Neural cell (in vitro differentiated cells): ENCODE measurements at regions not wholly inside any gene's neighbourhood (a gene's known extent, or its start where the extent isn't known, plus 50 kb on each side); places are given as distances from the start of the nearest gene placed in this dataset.

Source experiments
- H2AFZ ChIP-seq: fragments of 200-600, 300-800 bp; sonication (generic), shearing (Covaris generic); 2 replicates; pipeline ENCODE4 v1.6.0; 2014; ENCODE audit warnings: low read depth, mild to moderate bottlenecking, antibody characterized with exemption, low read length, moderate library complexity
- H3F3A ChIP-seq: fragments of 200-600 bp; shearing (Covaris generic); 2 replicates; pipeline ENCODE4 v1.6.1; 2016; ENCODE audit warnings: mild to moderate bottlenecking, moderate library complexity, mixed read lengths, antibody characterized with exemption, low read length; ENCODE audit not compliant: insufficient read depth, poor library complexity, severe bottlenecking
- H3K27ac ChIP-seq: fragments of 200-600, 300-800 bp; sonication (generic), shearing (Covaris generic); 2 replicates; pipeline ENCODE4 v1.5.1; 2014; ENCODE audit warnings: mild to moderate bottlenecking, low read length, moderate library complexity
- H3K27me3 ChIP-seq: fragments of 300-800, 200-600 bp; sonication (generic), shearing (Covaris generic); 2 replicates; pipeline ENCODE4 v1.6.0; 2014; ENCODE audit warnings: mild to moderate bottlenecking, low read depth, low read length, moderate library complexity; ENCODE audit not compliant: insufficient read depth
- H3K36me3 ChIP-seq: fragments of 300-800, 200-600 bp; sonication (generic), shearing (Covaris generic); 2 replicates; pipeline ENCODE4 v1.5.1; 2014; ENCODE audit warnings: mild to moderate bottlenecking, antibody characterized with exemption, low read length, moderate library complexity; ENCODE audit not compliant: insufficient read depth
- H3K4me2 ChIP-seq: fragments of 300-800, 200-600 bp; sonication (generic), shearing (Covaris generic); 2 replicates; pipeline ENCODE4 v1.6.0; 2014; ENCODE audit warnings: mild to moderate bottlenecking, low read length
- H3K4me3 ChIP-seq: fragments of 300-800, 200-600 bp; sonication (generic), shearing (Covaris generic); 2 replicates; pipeline ENCODE4 v1.5.1; 2014; ENCODE audit warnings: mild to moderate bottlenecking, low read length, moderate library complexity
- H3K79me2 ChIP-seq: fragments of 200-600 bp; shearing (Covaris generic); replicated peaks from 2 replicates; pipeline ENCODE4 v1.6.0; 2014; ENCODE audit warnings: mild to moderate bottlenecking, low read length, moderate library complexity; ENCODE audit not compliant: insufficient read depth
- H3K9ac ChIP-seq: fragments of 300-800, 200-600 bp; sonication (generic), shearing (Covaris generic); 2 replicates; pipeline ENCODE4 v1.6.1; 2016; ENCODE audit warnings: mild to moderate bottlenecking, low read length, mixed read lengths
- H3K9me2 ChIP-seq: fragments of 200-600 bp; shearing (Covaris generic); 2 replicates; pipeline ENCODE4 v1.6.1; 2016; ENCODE audit warnings: mild to moderate bottlenecking, low read length, mixed read lengths; ENCODE audit not compliant: insufficient read depth
- H3K9me3 ChIP-seq: fragments of 200-600, 300-800 bp; sonication (generic), shearing (Covaris generic); 2 replicates; pipeline ENCODE4 v1.6.1; 2016; ENCODE audit warnings: mild to moderate bottlenecking, mixed run types, low read length, moderate library complexity, mixed read lengths
- H4K20me1 ChIP-seq: fragments of 200-600 bp; shearing (Covaris generic); 2 replicates; pipeline ENCODE4 v1.6.1; 2016; ENCODE audit warnings: mild to moderate bottlenecking, mixed run types; ENCODE audit not compliant: insufficient read depth
- EP300 ChIP-seq: fragments of 450-650 bp; conservative IDR thresholded peaks from 2 replicates; pipeline ENCODE4 v1.6.1; 2014; ENCODE audit warnings: antibody characterized with exemption, mild to moderate bottlenecking, moderate library complexity; ENCODE audit not compliant: poor library complexity, severe bottlenecking
- EZH2 ChIP-seq: fragments of 200-600, 300-800 bp; shearing (Covaris generic), sonication (generic); IDR thresholded peaks from 2 replicates; pipeline ENCODE4 v1.6.1; 2014; ENCODE audit warnings: antibody characterized with exemption, low read length, borderline replicate concordance, mild to moderate bottlenecking; ENCODE audit not compliant: insufficient read depth, poor library complexity, severe bottlenecking
- MXI1 ChIP-seq: fragments of 450-650 bp; conservative IDR thresholded peaks from 2 replicates; pipeline ENCODE4 v1.6.1; 2014; ENCODE audit warnings: antibody characterized with exemption, mild to moderate bottlenecking; ENCODE audit not compliant: poor library complexity, severe bottlenecking
- POLR2AphosphoS5 ChIP-seq: IDR thresholded peaks from 2 replicates; pipeline ENCODE4 v1.6.1; 2012
- RAD21 ChIP-seq: fragments of 450-650 bp; conservative IDR thresholded peaks from 2 replicates; pipeline ENCODE4 v1.6.1; 2014; ENCODE audit warnings: antibody characterized with exemption, mild to moderate bottlenecking, moderate library complexity
- SMC3 ChIP-seq: fragments of 450-650 bp; conservative IDR thresholded peaks from 2 replicates; pipeline ENCODE4 v1.6.1; 2014; ENCODE audit warnings: antibody characterized with exemption, mild to moderate bottlenecking, moderate library complexity; ENCODE audit not compliant: poor library complexity
- TAF1 ChIP-seq: IDR thresholded peaks from 2 replicates; pipeline ENCODE4 v1.6.1; 2012; ENCODE audit warnings: low read depth
- TF ChIP-seq, protein P1 (sequence below): fragments of 450-650 bp; IDR thresholded peaks from 2 replicates; pipeline ENCODE4 v1.5.1; 2014; ENCODE audit warnings: antibody characterized with exemption, mild to moderate bottlenecking, moderate library complexity; ENCODE audit not compliant: poor library complexity, severe bottlenecking
- TF ChIP-seq, protein P2 (sequence below): IDR thresholded peaks from 2 replicates; pipeline ENCODE4 v1.6.1; 2012; ENCODE audit warnings: borderline replicate concordance

DNA sequence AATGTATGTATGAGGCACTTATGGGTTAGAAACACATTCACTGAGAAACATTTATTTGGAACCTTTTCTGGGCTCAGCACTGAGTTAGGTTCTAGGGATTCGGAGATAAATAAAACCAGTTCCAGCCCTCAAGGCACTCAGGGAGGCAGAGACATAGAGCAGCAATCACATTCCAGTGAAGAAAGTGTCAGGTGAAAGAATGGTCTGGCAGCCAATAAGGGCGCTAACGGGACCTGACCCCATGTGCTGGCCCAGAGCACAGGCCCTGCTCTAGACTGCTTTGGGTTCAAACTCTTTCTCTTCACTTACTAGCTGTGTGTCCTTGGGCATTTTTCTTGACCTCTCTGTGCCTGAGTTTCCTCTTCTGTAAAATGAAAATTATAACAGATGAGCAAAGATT, 146.0 kb upstream of the SYT13 start:
- Histone ChIP-seq H3K27me3 (no peaks in the 10 kb centered on the region), H2AFZ (no peak overlapping the region), H3K79me2 (no peaks in the 10 kb centered on the region), H3K9ac (no peak overlapping the region), H3F3A (no peaks in the 10 kb centered on the region), H3K27ac (no peak overlapping the region), H3K9me2 (no peaks in the 10 kb centered on the region), H3K9me3 (no peaks in the 10 kb centered on the region), H3K36me3 (no peaks in the 10 kb centered on the region), H3K4me3 (no peak overlapping the region), H3K4me2 (no peak overlapping the region), H4K20me1 (no peaks in the 10 kb centered on the region)
- TF ChIP-seq, protein P1, sequence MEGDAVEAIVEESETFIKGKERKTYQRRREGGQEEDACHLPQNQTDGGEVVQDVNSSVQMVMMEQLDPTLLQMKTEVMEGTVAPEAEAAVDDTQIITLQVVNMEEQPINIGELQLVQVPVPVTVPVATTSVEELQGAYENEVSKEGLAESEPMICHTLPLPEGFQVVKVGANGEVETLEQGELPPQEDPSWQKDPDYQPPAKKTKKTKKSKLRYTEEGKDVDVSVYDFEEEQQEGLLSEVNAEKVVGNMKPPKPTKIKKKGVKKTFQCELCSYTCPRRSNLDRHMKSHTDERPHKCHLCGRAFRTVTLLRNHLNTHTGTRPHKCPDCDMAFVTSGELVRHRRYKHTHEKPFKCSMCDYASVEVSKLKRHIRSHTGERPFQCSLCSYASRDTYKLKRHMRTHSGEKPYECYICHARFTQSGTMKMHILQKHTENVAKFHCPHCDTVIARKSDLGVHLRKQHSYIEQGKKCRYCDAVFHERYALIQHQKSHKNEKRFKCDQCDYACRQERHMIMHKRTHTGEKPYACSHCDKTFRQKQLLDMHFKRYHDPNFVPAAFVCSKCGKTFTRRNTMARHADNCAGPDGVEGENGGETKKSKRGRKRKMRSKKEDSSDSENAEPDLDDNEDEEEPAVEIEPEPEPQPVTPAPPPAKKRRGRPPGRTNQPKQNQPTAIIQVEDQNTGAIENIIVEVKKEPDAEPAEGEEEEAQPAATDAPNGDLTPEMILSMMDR = no peak
- TF ChIP-seq, protein P2, sequence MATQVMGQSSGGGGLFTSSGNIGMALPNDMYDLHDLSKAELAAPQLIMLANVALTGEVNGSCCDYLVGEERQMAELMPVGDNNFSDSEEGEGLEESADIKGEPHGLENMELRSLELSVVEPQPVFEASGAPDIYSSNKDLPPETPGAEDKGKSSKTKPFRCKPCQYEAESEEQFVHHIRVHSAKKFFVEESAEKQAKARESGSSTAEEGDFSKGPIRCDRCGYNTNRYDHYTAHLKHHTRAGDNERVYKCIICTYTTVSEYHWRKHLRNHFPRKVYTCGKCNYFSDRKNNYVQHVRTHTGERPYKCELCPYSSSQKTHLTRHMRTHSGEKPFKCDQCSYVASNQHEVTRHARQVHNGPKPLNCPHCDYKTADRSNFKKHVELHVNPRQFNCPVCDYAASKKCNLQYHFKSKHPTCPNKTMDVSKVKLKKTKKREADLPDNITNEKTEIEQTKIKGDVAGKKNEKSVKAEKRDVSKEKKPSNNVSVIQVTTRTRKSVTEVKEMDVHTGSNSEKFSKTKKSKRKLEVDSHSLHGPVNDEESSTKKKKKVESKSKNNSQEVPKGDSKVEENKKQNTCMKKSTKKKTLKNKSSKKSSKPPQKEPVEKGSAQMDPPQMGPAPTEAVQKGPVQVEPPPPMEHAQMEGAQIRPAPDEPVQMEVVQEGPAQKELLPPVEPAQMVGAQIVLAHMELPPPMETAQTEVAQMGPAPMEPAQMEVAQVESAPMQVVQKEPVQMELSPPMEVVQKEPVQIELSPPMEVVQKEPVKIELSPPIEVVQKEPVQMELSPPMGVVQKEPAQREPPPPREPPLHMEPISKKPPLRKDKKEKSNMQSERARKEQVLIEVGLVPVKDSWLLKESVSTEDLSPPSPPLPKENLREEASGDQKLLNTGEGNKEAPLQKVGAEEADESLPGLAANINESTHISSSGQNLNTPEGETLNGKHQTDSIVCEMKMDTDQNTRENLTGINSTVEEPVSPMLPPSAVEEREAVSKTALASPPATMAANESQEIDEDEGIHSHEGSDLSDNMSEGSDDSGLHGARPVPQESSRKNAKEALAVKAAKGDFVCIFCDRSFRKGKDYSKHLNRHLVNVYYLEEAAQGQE = no peak
- TF ChIP-seq SMC3 (no peak), EP300 (no peak), TAF1 (no peak), EZH2 (no peak), POLR2AphosphoS5 (no peak), RAD21 (no peak), MXI1 (no peak)

- Histone ChIP-seq H2AFZ (no peak overlapping the region), H3K4me2 (no peak overlapping the region), H3K4me3 (no peak overlapping the region), H3F3A (no peaks in the 10 kb centered on the region), H4K20me1 (no peaks in the 10 kb centered on the region), H3K9me2 (no peaks in the 10 kb centered on the region), H3K79me2 (no peaks in the 10 kb centered on the region), H3K36me3 (no peaks in the 10 kb centered on the region), H3K9ac (no peak overlapping the region), H3K27ac (no peak overlapping the region), H3K27me3 (no peaks in the 10 kb centered on the region), H3K9me3 (no peaks in the 10 kb centered on the region)
- TF ChIP-seq, protein P1 = no peak
- TF ChIP-seq POLR2AphosphoS5 (no peak), RAD21 (no peak), SMC3 (no peak), TAF1 (no peak), MXI1 (no peak), EZH2 (no peak), EP300 (no peak)
- TF ChIP-seq, protein P2 = no peak
Measured at GRCh38 chr11:45431046-45432018, 145.2 kb upstream of the SYT13 start.
